Activated naive CD4-positive, alpha-beta T cell treated with anti-CD3 and anti-CD28 coated beads, Interleukin-2, amount 50 U/mL, for 16 hours (primary cell): ENCODE measurements at regions not wholly inside any gene's neighbourhood (a gene's known extent, or its start where the extent isn't known, plus 50 kb on each side); places are given as distances from the start of the nearest gene placed in this dataset.
"Not testable (repeated sequence)": the region's sequence is repeated elsewhere in the genome, so short reads cannot be mapped to it uniquely, and the experiment has no call there.

Source experiments
- DNase-seq: peaks from one replicate; pipeline ENCODE4 v3.0.0-alpha.2; 2020

DNA sequence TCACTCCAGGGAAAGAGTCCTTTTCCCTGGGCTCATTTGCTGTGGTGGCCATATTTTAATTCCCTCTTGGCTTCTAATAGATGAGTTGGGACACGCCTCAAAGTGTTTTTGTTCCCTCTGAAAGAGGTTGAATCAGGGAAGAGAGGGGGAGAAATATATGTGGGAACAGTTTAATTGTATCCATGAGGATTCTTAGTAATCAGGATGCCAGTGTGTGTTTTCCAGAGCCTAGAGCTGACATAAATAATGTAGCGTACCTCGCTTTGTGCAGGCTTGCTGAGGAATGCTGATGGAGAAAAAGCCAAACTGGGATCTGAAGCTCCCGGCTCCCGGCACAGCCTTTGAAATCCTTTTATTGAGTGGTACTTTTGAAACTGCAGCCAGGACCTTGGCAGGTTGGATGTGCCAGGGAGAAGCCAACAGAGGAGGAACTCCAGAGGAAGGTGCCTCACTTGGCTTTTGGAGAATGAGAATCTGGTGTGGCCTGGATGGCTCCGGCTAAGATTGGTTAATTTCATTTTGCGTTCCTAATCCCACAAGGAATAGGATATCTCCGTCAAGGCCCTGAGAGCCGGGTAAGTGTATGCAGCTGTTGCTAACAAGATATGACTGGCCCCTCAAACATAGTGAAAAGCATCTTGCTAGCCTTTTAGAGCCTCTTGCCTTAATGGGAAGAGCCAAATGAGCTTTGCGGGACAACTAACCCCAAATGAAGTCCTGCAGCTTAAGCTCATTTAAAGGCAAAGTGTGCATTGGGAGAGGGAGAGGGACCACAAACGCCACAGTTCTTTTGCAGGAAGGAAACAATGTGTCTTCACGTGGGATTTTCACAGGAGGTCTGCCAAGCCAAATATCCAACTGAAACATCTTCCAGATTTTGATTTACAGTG, 471.1 kb upstream of the WWC1 start:
- DNase-seq = no peak

DNA sequence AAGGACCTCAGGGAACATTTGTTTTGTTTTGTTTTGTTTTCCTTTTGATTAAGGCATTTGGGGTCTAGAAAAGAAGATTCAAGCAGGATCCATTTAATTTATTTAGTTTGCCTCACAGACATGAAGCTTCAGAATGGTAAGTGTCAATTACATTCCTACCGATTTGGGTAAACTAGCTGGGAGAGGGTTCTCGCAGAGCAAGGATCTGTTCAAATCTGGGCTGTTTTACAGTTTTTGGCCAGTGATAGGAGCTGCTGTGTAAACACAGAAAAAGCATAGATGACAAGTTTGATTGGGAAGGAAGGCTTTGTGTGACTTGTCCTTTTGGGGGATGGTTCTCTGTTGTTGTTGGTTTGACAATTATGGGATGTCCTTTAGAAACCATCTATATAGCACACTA, 470.3 kb upstream of the WWC1 start:
- DNase-seq = no peak

DNA sequence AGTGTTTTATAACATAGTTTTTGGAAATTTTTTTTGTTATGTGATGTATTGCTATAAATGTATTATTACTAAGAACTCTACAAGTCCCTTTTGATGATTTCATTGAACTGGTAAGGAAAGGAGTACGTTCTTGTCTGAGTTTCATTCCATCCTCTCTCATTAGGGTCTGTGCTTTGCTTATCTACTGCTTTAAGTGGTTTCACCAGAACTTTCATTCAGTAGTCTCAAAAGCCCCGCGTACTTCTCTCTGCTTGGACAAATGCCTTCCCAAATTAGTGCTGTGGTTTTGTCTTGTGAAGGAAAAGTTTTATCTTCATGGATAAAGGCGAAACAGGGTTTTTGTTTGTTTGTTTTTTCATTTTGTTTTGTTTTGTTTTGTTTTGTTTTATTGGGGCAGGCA, 469.8 kb upstream of the WWC1 start:
- no peak for DNase-seq

DNA sequence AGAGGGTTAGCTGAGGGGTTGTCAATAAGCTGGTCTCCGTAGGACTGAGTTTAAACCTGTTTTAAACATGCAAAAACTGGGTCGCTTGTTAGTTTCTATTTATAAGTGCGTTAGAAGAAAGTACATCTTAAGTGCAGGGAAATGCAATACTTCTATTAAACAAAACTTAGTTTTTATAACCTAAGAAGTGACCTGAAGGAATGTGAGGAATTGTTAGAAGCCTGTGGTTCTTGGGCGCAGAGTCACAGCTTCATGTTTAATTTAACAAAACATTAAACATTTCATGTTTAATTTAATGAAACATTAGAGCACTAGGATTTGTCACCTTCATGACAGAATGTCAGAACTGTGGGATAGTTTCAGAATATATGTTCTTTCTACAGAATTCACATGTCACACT, 469.2 kb upstream of the WWC1 start:
- DNase-seq = no peak

DNA sequence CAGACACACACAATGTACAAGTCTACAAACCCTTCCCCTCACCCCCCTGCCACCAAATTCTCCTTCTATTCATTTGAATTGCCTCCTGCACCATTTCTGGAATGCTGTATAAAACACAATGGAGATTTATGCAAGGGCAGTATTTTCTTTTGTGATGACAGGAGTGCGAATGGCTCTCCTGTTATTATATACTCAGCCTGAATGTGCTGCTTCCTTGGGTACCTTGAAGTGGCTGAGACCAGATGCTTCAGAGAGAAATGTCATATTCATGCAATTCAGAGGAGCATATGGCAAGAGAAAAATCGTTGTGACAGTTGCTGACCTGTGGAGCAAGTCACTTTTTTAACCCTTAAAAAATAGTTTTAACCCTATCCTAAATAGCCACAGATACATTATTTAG, 468.0 kb upstream of the WWC1 start:
- no peak for DNase-seq

DNA sequence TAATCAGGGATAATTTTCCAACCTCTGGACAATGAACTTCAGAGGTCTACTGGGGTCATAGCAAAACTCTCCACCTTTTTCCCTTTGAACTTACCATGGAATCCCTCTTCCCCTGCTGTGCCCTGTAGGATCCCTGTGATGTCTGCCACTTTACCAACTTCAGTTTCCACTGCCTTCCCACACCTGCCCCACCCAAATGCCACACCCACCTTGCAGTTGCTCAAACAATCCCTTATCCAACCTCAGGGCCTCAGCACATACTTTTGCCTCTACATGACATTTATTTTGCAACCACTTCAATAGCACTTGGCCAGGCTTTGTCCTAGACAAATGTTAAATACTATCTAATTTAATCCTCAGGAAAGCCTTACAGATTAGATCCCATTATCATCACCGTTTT, 463.7 kb upstream of the WWC1 start:
- DNase-seq = no peak

DNA sequence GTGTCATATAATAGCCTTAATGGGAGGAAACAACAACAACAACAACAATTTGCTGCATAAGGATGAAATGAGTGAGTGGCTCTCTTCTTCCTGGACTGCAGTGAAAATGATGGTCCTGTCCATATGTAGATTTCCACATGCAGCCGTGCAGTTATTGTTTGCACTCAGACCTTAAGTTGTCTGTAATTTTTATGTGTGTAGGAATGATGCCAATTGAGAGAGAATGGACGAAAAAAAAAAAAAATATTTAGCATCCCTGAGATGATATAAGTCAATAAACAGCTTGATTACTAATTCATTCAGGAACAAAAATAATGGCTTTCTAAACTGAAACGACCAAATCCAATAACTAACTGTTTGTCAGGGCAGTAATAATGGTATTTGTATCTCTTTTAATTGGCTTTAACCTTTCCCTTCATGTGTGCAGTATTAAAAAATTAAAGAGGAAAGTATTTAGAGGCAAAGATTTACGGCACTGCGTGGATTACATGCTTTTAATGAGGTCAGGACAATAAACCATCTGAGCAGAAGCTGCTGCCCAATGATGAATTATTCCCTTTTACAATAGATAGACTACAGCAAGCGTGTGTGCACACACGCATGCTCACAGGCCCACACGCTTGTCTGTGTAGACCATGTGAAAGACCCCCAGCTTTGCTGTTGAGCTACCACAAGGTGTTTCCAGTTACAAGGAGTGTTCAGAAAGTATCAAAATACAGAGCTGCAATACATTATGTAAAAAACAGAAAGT, 459.5 kb upstream of the WWC1 start:
- no peak for DNase-seq

DNA sequence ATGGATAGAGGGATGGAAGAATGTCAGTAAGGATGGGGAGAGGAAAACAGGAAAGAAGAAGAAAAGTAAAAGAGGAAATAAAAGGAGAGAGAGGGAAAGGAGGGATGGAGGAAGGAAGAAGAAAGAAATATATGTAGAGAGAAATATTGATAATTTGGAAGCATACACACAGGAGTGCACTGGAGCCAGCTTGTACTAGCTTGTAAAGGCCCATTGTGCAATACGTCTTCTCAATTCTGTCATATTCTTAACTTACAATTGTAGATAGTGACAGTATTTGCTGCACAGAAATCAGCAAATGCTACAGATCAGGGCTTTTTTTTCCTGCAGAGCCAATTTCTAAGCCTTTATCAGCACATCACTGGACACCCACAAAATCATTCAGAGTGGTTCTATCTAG, 458.8 kb upstream of the WWC1 start:
- DNase-seq = no peak

DNA sequence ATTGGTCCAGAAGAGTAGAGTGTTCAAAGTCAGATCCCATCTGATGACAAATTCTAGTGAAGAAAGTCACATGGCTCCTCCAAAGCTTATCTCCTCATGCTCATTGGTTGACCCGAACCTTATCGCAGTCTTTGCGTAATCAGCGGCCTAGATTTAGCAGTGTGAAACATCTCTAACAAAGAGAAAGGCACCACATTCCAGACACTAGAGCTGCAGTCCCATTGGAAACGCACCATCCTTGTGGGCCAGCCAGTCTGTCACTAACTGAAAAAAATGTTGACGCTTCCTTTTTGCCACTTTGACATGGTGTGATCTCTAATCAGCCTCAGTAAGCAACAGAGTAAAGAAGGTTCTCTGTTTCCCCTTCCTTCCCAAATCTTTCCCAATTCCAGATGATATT, 458.0 kb upstream of the WWC1 start:
- no peak for DNase-seq

DNA sequence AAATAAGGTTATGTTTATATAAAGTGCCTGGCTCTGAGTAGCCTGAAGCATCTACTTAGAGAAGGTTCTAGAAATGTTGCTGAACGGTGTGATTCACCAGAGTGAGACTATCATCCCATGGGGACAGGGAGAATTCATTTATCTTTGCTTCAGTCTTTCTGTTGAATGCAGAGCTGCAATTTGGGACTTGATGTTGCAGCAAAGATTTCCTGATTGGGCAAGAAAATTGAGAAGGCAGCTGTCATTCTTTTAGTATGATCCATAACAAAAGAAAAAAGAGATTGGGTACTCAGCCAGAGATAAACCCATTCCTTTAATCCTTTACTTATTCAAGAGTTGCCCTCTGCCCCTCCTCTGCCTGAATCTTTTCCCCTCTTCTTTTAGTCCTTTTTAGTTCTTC, 456.3 kb upstream of the WWC1 start:
- no peak for DNase-seq

DNA sequence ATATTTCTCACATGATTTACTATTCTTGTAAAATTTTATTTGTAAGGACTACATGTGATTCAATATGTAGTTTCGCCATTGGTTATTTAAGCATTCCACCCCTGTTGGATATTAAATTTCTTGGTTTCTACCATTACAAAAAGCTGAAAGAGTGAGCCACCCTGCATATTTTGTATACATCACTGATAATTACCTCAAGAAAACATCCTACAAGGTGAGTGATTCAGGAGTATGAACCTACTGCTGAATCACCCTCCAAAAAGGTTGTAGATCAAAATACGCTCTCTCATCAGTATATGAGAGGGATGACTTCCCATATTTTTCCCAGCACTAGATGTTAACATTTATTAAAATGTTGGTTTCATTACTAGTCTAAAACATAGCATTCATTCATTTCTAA, 454.3 kb upstream of the WWC1 start:
- no peak for DNase-seq

DNA sequence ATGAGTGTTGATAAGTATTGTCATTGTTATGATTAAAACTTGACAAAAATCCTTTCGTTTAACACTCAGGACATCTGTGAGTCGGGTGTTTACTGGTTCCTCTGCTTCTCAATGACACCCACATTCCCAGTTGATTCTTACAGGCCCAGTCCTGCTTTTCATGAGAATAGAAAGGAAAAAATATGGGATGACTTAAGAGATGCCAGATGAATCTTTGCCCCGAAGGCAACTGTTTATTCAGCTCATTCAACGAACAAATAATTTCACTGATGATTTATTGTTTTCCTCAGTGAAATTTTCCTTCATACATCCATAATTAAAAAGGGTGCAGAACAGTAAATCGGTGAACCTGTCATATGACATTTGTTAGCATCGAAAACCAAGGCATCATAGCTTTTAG, 452.4 kb upstream of the WWC1 start:
- DNase-seq = no peak

DNA sequence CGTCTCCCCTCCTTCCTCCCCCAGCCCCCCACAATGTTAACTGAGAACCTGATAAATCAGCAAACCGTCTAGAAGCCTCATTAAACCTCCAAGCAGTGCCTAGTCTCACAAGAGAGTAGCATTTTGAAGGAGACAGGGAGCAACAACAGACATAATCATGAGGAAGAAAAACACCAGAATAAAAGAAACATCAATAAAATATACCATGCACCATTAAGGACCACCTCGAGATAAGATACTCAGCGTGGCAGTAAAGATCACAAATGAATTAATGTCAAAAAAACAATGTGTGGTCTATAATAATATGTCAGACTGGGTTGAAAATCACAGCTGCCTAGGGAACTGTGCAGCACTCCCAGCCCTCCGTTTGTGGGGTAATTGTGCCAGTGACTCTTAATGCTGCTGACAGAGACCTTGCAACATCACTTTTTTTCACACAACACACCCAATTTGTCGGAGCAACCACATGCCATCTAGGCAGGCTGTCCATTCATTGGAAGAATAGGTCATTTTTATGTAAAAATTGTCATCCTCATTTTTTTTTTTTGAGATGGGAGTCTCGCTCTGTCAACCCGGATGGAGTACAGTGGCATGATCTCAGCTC, 450.8 kb upstream of the WWC1 start:
- DNase-seq = no peak

DNA sequence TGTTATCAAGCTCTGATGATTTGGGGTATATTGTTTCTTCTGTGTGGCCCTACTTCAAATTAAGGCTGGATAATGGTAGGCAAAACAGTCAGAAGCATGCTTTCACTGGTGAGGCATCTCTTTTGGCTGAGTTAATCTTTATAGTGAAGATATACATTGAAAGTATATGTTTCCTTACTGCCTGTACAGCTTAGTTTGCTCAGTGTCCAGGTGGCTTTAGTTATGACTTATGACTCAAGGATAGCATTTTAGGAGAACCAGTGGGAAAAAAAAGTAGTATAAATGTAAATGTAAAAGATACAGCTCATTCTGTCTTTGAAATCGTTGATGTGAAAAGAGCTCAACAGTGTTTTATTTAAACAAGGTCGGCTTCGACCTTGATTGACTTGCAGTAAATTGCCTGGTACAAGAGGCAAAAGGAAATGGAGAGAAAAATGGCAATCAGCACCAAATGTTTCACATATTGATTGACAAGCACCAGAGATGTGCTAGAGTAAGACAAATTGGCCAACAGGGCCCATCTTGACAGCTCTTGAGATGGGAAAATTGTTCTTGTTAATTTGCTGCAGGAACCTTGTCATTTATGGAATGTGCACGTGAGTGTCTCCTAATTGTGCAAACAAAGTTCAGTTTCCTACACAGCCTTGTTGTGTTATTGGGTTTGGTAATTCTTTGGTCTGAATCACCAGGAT, 447.4 kb upstream of the WWC1 start:
- DNase-seq = no peak

DNA sequence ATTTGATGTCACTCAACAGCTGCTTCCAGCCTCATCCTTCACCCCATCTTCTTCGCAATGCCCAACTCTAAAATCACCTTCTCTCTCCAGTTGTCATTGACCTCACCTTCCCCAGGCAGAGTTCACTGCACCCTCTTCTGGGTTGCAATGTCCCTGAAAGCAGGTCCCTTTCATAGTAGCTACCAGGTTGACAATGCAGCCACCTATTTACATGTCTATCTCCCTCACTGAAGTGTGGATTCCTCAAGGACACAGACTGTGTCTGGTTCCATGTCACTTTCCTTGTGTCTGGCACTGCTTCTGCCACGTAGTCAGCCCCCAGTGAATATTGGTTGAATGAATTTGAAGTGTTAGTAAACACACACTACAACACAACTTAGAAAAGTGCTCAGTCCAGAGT, 445.5 kb upstream of the WWC1 start:
- no peak for DNase-seq

DNA sequence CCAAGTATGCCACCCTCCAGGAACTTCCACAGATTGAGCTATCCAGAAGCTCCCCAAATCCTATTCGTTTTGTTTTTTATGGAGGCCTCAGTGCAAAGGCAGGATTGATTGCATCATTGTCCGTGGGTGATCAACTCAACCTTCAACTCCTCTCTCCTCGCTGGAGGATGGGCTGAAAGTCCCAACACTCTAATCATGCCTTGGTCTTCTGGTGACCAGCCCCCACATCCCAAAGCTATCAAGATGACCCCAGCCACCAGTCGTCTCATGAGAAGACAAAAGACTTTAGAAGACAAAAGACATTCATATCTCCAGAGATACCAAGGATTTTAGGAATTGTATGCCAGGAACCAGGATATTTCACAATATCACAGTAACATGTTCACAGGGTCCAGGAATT, 441.6 kb upstream of the WWC1 start:
- DNase-seq = no peak

DNA sequence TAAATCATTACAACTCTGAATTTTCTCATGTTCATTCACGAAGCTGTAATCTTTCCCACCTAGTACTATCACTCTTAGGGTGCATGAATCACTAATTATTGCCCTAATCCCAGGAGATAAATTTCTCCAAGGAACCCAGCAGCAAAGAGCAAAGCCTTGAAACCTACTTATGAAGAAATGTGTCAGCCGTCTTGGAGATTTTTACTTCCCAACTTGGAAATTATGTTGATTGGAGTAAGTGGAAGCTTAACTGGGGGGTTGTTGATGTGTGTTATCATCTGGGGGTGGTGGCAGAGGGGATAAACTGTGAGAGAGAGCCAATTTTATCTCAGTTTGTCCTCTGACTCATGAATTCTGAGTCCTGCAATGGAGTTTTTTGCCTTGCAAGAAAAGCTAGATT, 440.5 kb upstream of the WWC1 start:
- no peak for DNase-seq

DNA sequence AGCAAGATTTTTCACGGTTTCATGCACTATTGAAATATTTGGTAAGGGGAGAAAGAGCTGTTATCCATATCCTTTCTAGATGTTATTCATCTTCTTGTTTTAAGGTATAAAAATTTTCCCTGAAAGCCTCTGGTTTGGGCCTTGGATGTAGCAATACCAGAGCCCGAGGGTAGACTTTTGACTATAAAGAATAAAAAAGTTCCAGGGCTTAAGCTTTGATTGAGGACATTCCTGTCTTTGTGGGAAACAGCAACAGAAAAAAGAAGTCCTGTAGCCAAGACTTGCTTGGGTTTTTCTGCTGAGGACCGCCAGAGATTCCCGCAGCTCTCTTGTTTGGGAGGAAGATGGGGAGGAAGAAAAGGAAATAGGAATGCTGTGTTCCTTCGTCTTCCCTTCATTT, 440.0 kb upstream of the WWC1 start:
- DNase-seq = no peak

DNA sequence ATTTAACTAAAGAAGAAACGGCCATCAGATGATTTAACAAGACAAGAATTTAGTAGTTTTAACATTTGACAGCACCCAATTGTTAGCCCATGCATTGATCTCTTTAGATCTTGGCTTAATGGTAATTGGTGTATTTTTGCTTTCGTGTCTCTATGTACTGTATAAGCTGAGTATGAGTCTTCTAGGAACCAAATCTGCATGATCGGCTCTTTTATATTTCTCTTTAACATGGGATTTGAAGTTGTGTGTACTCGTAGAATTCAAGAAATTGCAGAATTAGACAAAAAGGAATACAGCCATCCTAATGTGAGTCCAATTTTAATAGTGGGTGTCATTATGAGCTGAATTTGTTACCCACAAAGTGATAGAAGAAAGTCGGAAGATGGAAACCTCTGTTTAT, 438.9 kb upstream of the WWC1 start:
- no peak for DNase-seq

DNA sequence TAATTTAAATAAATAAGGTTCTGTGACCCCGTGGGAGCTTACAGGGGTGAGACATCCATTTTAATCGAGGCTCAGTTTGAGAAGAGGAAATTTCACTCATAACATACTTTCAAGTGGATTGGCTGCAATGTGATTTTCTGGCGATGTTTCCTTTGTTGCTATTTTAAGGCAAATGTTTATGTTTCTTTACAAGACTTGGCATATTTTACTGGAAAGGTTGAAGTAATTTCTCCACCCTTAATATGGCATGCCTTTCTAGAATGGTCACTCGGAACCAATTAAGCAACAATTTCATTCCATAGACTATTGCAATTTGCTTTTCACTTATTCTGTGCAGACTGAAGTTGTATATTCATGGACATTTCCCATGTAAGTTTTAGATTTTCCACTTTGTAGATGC, 438.0 kb upstream of the WWC1 start:
- no peak for DNase-seq

DNA sequence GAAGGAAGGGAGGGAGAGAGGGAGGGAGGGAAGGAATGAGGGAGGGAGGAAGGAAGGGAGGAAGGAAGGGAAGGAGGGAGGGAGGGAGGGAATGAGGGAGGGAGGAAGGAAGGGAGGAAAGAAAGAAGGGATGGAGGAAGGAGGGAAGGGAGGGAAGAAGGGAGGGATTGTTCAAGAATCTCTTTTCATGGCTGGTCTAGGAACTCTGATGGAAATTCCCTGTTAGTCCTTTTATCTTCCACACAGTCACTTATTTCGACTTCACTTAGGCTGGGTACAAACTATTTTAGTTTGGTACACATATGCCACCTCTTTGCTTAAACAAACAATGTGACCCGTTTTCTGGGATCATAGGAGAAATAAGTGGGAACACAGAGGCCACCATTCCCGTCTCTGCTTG, 435.6 kb upstream of the WWC1 start:
- no peak for DNase-seq

DNA sequence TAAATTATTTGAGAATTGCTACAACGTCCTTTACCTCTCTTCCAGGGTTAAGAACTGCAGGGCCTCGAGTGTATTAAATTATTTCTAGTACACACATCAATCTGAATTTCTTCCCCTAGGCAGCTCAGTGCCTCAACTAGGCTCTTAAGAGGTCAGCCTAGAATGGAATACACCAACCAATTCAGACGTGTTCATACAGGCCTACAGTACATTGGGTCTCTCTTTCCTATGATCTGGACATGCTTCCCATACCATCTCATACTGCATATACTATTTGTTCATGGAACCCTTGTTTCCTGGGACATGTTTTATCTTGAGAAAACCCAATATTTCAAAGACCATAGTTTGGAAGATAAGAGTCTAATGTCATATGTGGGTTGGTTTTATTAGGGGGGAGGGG, 434.1 kb upstream of the WWC1 start:
- DNase-seq = no peak

DNA sequence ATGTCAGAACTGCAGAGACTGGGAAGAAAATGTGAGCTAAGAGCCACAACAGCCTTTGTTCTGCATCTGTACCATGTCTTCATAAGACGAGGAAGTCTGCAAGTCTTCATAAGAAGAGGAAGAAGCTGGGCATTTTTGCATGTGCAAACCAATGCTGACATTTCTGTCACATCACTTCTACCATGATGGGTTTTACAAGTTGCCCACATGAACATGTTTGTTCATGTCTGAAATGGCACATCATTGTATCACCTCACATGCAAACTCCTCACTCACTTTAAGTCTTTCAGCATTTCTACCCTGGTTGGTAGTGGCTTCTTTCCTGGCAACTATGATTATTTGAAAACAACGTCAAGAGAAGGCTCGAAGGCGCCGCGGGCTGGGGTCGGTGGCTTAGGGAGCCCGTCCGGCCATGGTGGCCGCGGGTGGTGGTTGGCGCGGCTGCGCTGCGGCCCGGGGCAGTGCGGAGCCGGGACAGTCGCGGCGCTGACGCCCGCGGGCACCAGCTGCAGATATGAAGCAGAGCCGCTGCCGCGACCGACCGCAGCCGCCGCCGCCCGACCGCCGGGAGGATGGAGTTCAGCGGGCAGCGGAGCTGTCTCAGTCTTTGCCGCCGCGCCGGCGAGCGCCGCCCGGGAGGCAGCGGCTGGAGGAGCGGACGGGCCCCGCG, 433.1 kb upstream of the WWC1 start:
- DNase-seq = not testable (repeated sequence)
